ENCODE measurements at regions not wholly inside any gene's neighbourhood (a gene's known extent, or its start where the extent isn't known, plus 50 kb on each side); places are given as distances from the start of the nearest gene placed in this dataset.
"Not testable (repeated sequence)": the region's sequence is repeated elsewhere in the genome, so short reads cannot be mapped to it uniquely, and the experiment has no call there.

DNA sequence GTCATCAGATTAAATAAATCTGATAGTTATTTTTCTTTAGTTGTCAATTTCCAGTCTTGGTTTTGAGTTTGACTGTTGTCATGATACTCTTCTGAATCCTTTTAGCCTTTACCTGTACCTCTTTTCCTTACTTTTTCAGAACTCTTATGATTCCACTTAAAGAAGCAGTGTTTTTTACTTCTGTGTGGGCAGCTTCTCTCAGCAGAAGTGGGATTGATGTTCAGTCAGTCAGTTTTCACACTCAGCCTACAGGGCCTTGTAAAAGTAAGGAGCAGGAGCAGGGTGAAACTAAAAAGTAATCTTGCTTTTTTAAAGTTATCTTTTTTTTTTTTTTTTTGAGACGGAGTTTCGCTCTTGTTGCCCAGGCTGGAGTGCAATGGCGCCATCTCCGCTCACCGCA lies 75.1 kb downstream of the HAUS1 start:
- no peak for DNase-seq (ENCODE audit: low spot score)

DNA sequence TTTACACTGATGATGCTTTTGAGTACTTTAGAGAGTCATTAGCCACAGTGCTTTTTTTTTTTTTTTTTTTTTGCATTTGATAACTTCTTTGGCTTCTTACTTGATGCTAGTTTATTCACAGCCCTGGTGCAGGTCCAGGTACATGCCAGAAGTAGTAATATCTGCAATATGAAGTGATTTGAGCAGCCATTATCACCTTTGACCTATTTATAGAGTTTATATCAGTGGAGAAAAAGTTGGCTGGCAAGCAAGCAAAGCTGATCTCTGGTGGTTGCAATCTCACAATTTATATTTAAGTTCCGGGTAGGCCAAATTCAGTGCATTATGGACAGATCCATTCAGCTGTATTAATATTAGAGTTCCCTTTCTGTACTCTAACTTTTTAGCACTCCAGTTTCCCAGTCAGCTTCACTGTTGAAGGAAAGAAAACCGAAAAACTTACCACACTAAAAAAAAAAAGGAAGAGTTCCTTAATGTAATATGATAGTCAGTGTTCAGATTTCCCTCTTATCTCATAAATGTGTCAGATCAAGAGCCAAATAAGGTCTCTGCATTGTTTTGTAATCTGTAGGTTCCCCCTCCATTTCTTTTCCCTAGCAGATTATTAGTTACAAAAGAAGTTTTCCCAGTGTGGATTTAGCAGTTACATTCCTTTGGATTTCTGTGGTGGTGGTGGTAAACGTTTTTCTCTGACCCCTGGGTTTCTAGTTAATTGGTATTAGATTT lies 78.6 kb downstream of the HAUS1 start:
- DNase-seq (ENCODE audit: low spot score): no peak

DNA sequence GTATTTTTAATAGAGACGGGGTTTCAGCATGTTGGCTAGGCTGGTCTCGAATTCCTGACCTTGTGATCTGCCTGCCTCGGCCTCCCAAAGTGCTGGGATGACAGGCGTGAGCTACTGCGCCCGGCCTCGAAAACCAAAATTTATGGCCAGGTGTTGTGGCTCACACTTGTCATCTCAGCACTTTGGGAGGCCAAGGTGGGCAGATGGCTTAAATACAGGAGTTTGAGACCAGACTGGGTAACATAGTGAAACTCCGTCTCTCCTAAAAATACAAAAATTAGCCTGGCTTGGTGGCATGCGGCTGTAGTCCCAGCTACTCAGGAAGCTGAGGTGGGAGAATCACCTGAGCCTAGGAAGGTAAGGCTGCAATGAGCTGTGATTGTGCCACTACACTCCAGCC lies 80.1 kb downstream of the HAUS1 start:
- DNase-seq (ENCODE audit: low spot score): not testable (repeated sequence)

DNA sequence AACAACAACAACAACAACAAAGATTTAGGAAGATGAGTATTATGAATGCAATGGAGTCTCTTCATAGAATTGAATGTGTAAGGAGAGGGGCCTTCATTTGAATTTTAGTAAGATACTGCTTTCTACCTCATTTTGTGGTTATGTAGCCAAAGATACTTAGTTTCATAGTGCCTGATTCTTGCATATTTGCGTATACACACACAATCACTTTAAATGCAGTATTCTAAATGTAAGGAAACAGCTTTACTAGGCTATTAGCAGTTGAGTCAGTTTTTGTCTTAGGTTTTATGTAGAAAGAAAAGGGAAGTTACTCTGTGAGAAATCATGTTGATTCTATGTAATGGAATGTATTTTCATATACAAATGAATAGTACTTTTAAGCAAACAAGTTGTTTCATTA lies 80.5 kb downstream of the HAUS1 start:
- no peak for DNase-seq (ENCODE audit: low spot score)

DNA sequence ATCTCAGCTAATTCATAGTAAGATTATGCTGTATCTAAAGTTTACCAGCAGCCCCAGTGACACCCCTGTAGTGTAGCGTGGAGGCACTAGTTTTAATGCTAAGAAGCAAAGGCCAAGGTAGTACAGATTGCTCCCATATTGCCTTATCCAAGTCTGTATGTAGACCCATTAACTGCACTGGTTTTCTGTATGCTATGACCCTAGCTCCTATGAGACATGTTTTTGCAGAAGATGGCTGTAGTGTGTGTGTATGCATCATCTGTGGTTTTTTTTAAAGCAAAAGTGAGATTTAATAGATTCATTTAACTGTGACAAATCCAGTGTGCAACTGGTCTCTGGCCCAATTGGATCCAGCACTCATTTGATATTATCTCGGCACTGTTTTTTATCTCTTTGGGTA lies 86.5 kb downstream of the HAUS1 start:
- DNase-seq (ENCODE audit: low spot score): no peak

GRCh38 chr18:46196627-46197243 lies 92.5 kb downstream of the HAUS1 start:
- DNase-seq (ENCODE audit: low spot score): no peak

DNA sequence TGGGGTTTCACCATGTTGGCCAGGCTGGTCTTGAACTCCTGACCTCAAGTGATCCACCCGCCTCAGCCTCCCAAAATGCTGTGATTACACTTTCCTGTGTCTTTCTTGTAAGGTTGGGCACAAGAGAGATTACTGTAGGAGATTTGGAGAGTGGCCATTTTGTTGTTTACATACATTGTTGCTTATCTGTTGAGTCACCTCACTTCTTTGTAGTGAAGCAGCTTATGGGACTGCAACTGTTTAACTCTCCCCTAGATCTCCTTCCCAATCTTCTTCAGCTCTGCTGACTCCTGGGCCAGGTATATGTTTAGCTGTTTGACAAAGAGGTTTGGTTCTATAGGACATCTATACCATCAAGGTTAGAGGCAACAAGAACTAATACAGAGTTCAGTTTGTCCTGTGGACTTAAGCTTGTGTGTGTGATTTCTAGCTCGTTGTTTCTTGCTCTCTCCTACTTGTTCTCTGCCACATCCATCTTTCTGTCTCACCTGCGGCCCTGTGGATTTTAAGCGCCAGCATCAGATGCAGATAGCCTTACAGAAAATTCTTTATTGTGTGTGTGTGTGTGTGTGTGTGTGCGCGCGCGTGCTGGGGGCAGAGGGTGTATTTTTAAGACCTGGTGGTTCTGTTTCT lies 95.4 kb downstream of the HAUS1 start:
- no peak for DNase-seq (ENCODE audit: low spot score)

DNA sequence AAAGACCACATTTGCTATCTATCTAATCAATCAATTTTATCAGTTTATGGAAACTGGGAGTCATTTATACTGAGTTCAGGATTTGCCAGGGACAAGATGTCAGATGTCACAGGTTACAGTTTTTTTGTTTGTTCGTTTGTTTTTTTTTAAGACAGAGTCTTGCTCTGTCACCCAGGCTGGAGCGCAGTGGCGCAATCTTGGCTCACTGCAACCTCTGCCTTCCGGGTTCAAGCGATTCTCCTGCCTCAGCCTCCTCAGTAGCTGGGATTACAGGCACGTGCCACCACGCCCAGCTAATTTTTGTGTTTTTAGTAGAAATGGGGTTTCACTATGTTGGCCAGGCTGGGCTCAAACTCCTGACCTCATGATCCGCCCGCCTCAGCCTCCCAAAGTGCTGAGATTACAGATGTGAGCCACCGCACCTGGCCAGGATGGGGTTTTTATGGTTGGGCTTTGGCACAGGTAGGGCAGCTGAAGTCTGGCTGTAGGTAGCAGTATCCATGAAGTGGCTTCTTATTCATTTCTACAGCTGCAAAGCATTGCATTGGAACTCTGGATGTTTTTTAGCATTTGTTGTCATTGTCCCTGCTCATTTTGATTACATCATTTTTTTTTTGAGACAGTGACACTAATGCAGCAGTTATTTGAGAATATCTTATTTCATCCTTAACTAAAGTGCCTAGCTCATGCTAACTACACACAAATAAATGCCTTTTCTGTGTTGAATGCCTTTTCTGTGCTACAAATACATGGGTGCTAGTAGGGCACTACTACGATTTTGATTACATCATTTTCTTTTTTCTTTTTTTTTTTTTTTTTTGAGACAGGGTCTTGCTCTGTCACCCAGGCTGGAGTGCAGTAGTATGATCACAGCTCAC lies 96.2 kb downstream of the HAUS1 start:
- not testable (repeated sequence) for DNase-seq (ENCODE audit: low spot score)

GRCh38 chr18:46204143-46204542 lies 100.0 kb downstream of the HAUS1 start:
- DNase-seq (ENCODE audit: low spot score): no peak

DNA sequence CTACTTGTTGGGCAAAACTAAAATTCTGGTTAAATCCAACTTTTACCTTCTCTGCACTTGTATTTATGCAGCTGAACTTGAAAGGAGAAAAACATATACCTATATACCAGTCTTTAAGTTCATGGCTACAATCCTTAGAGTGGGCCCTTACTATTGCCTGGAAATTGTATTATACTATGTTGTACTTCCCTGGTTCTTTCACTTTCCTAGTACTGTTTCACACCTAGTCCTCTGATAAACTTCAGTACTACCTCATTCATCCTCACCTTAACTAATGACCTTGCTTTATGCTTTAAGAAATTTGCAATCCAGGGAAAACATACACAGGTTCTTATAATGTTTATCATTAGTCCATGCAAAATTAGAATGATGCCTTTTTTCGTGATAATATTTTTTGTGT lies 103.8 kb downstream of the HAUS1 start:
- no peak for DNase-seq (ENCODE audit: low spot score)

DNA sequence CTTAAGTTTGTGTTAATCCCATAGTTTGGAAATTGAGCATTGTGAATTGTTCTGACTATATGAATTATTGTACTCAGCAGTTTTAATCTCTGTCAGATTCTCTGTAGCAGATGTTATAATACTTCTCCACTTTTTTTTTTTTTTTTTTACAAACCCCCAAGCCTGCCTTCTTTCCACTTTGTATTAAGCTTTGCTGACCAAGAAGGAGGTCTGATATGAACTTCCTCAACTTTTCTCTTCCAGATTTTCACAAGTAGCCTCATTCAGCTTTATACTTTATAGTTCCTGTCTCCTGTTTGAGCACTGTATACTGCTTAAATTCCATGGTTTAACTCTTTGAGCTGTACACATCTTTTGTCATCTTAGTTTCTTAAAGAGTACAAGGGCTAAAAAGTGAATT lies 105.0 kb downstream of the HAUS1 start:
- DNase-seq (ENCODE audit: low spot score): no peak

DNA sequence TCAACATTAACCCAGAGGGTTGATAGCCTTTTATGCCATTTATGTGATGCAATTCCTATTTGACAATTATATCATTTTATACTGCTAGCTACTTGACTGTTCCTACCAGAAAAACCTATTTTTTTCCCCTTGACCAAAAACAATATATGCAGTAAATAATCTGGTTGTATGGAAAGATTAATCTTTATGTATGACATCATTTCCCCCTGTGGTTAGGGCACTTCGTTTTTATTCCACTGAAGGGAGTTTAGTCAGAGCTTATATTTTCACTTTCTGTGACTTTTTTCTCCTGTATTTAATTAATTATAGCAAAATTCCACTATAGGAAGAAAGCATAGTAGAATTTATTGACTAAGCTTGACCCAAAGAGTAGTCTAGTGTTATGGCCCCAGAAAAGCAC lies 107.6 kb downstream of the HAUS1 start:
- DNase-seq (ENCODE audit: low spot score): no peak

DNA sequence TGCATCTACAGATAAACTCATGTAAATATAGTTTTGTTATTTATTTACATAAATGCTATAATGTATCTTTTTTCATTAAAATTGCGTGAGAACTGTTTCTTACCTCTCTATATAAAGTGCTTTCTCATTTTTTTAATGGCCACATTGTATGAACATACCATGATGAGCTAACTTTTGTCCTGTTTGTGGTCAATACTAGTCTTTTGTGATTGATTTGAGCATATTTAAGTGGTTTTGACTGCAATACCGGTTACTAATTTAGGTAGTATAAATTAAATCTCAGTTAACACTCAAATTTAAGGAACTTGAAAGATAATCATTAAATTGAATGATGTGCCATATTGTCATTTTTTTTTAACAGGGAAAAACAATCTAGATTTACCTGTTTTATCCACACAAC lies 108.2 kb downstream of the HAUS1 start:
- DNase-seq (ENCODE audit: low spot score): no peak

- DNase-seq (ENCODE audit: low spot score): peak; percentile 62
Observed at GRCh38 chr18:46213295-46213694, 109.1 kb downstream of the HAUS1 start.

- DNase-seq (ENCODE audit: low spot score): no peak
Observed at GRCh38 chr18:46214435-46214834, 110.2 kb downstream of the HAUS1 start.

GRCh38 chr18:46215902-46216723 lies 111.9 kb downstream of the HAUS1 start:
- no peak for DNase-seq (ENCODE audit: low spot score)

- no peak for DNase-seq (ENCODE audit: low spot score)
Observed at GRCh38 chr18:46220116-46220515, 115.9 kb downstream of the HAUS1 start.

DNA sequence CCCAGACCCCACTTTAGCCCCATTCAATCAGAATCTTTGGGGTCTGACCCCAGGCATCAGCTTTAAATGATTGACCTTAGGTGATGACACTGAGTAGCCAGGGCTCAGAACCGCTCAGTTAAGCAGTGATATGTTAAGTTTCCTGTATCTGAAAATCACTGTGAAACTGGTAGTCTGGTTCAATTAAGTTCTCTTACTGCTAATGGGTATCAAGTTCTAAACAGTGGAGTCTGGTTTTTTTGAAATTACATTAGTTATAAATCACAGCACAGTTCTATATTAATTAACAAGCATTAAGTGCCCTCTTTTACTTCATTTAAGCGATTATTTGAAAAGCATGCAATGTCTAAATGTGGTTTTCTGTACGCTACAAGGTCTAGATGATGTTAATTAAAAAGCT lies 117.9 kb downstream of the HAUS1 start:
- no peak for DNase-seq (ENCODE audit: low spot score)

DNA sequence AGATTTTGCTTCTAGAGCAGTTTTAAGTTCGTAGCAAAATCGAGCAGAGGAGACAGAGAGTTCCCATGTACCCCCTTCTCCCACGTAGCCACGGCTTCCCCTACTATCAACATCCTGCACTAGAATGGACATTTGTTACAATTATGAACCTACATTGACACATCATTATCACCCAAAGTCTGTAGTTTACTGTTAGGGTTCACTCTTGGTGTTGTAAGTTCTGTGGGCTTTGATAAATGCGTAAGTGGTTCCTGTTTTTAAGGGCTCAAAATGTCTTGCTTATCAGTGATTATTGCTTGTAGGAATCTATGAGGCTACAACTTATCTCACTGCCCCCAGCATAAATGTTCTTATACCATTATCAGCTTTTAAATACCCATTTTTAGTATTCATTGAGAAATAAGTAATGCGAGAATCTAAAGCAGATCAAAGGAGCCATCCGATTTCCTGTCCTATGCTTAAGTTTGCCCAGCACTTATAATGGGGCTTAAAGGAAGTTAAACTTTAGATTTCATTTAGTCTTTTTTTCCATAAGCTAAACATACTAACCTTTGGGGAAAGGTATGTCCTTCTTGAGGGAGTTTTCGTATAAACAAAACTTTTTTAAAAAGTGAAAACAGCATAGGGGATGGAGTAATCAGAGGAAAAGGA lies 118.7 kb downstream of the HAUS1 start:
- DNase-seq (ENCODE audit: low spot score): no peak

DNA sequence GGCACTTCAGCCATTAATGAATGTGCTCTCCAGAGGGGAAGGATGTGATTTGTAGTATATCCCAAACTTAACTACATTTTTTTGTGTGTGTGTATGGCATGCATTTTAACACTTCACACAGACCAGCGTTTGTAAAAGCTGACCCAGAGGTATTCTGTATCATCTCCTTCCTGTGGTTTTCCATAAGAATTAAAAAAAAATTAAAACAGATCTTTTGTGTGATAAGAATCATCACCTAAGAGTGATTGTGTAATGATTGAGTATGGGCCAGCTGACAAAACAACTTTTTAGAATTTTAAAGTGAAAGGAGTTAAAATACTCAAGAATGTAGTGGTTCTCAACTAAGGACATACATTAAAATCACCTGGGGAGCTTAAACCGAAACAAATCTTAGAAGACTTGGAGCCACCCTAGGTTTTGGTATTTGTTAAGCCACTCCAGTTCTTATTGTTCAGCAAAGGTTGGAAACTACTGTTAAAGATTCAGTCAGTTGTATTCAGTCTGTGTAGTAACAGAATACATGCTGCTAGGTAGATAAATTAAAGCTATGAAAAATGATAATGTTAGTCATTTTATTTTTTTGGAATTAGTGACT lies 120.1 kb downstream of the HAUS1 start:
- no peak for DNase-seq (ENCODE audit: low spot score)

GRCh38 chr18:46226461-46226860 lies 122.3 kb downstream of the HAUS1 start:
- no peak for DNase-seq (ENCODE audit: low spot score)

All from D341Med (cell line).